ENCODE measurements at regions not wholly inside any gene's neighbourhood (a gene's known extent, or its start where the extent isn't known, plus 50 kb on each side); places are given as distances from the start of the nearest gene placed in this dataset.

DNA sequence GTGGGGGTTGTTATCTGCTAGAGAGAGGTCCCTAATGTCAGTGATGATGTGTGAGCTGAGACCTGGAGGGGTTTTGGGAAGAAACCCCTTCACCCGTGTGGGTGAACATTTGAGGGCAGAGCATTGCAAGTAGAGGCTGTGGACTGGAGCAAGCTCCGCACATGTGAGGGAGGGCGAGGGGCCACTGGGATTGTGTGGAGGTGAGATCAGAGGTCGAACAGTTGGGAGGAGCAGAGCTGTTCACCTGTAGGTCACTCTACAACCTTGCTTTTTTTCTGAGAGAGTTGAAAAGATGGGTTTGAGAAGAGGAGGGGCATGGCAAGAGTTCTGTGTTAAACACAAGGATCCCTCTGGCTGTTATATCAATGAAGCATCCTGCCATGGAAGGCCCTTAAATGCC is 480.4 kb upstream of the ZNF608 start:
- DNase-seq (ENCODE audit: low spot score), result no peak
- TF ChIP-seq, protein P1, sequence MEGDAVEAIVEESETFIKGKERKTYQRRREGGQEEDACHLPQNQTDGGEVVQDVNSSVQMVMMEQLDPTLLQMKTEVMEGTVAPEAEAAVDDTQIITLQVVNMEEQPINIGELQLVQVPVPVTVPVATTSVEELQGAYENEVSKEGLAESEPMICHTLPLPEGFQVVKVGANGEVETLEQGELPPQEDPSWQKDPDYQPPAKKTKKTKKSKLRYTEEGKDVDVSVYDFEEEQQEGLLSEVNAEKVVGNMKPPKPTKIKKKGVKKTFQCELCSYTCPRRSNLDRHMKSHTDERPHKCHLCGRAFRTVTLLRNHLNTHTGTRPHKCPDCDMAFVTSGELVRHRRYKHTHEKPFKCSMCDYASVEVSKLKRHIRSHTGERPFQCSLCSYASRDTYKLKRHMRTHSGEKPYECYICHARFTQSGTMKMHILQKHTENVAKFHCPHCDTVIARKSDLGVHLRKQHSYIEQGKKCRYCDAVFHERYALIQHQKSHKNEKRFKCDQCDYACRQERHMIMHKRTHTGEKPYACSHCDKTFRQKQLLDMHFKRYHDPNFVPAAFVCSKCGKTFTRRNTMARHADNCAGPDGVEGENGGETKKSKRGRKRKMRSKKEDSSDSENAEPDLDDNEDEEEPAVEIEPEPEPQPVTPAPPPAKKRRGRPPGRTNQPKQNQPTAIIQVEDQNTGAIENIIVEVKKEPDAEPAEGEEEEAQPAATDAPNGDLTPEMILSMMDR (IDR thresholded peaks at IDR 0.05), result no peak
- ATAC-seq (ENCODE audit: low FRiP score), result no peak

DNA sequence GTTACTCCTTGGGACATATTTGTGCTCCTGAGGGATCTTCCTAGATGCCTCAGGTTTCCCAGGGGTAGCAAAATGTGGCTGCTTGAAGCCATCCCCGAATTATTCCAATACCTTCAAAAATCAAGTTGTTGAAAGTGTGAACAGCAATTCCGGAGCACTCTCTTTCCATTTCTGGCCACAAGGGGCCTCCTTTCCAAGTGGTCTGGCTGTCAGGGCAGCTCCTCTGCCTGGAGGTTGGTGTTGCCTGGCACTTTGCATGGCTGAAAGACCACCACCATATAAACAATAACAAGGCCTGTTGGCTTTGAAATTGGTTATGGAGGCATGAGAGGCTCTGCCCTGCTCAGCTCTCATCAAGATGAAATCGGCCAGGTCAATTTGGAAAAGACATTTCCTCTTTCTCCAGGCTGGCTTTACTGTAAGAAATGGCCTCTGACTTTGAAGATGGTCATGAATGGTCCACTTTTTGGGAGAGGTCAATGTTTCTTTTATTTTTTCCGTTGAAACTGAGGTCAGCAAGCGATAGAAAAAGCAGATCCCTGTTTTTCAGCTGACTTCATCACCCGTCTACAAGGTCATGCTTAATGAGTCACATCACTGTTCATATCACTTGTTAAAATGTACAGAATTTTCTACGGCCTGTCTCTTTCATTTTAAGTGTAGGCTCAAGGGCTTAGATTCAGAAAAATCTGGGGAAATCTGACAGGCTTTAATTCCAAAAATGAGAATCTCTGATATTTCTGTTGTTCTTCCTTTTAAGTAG is 481.1 kb upstream of the ZNF608 start:
- no peak for ATAC-seq (ENCODE audit: low FRiP score)
- TF ChIP-seq, protein P1 (IDR thresholded peaks at IDR 0.05), result no peak
- no peak for DNase-seq (ENCODE audit: low spot score)

GRCh38 chr5:125228363-125229070 is 482.1 kb upstream of the ZNF608 start:
- ATAC-seq (ENCODE audit: low FRiP score) (no peak), DNase-seq (ENCODE audit: low spot score) (no peak)
- TF ChIP-seq, protein P1 (IDR thresholded peaks at IDR 0.05), result no peak

DNA sequence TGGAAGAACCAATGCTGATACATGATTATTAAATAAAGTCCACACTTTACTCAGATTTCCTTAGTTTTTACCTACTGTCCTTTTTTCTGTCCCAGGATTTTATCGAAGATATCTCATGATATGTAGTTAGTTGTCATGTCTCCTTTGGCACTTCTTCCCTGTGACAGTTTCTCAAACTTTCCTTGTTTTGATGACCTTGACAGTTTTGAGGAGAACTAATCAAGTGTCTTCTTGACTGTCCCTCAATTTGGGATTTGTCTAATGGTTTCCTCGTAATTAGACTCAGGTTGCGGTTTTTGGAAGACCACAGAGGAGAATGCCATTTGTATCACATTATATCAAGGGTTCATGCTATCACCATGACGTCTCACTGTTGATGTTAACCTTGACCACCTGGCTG is 483.1 kb upstream of the ZNF608 start:
- ATAC-seq (ENCODE audit: low FRiP score), result no peak
- no peak for DNase-seq (ENCODE audit: low spot score)
- TF ChIP-seq, protein P1 (IDR thresholded peaks at IDR 0.05), result no peak

DNA sequence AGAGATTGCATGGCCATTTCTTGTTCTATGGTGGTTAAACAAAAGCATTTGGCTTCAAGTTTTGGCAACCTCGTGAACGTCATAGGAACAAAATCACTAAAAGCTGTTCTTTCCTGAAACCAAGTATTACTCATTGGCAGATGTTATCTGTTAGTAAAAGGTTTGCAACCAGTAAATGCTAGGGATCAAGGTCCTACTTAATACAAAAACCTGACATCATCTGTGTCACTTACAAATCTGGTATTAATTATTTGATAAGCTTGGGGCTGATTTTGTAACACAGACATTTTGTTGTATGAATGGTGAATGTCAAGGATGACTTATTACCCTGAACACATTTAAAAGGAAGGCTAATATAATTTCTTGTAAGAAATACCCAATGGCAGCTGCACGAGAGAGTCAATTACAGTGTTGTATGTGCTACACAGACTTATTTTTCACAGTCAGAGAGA is 486.4 kb upstream of the ZNF608 start:
- DNase-seq (ENCODE audit: low spot score) (no peak), ATAC-seq (ENCODE audit: low FRiP score) (no peak)
- TF ChIP-seq, protein P1 (IDR thresholded peaks at IDR 0.05), result no peak

GRCh38 chr5:125233944-125234343 is 487.5 kb upstream of the ZNF608 start:
- ATAC-seq (ENCODE audit: low FRiP score), result no peak
- TF ChIP-seq, protein P1 (IDR thresholded peaks at IDR 0.05), result no peak
- DNase-seq (ENCODE audit: low spot score), result no peak

DNA sequence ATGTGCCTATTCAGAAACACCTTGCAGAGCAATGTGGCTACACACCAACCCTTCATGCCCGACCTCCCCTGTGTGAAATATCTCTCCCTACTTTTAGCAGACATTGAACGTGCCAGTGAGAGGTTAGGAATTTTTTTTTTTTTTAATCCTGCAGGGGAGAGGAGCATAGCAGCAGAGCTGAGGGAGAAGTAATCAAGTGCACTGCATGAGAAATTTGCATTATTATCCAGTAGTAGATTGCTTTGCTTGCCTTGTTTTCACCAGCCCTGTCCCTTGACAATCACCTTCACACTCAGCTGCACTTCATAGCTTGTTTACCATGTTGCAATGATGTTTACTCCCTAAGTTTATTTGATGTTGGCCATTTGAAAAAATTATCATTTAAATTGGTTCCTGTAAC is 489.6 kb upstream of the ZNF608 start:
- ATAC-seq (ENCODE audit: low FRiP score), result no peak
- TF ChIP-seq, protein P1 (IDR thresholded peaks at IDR 0.05), result no peak
- DNase-seq (ENCODE audit: low spot score), result no peak

All from omental fat pad (tissue), 3 donors.